ENCODE measurements at regions not wholly inside any gene's neighbourhood (a gene's known extent, or its start where the extent isn't known, plus 50 kb on each side); places are given as distances from the start of the nearest gene placed in this dataset.
"Not testable (repeated sequence)": the region's sequence is repeated elsewhere in the genome, so short reads cannot be mapped to it uniquely, and the experiment has no call there.

- DNase-seq, result no peak
Measured at GRCh38 chr11:116373104-116373944, 399.5 kb downstream of the BUD13 start.

DNA sequence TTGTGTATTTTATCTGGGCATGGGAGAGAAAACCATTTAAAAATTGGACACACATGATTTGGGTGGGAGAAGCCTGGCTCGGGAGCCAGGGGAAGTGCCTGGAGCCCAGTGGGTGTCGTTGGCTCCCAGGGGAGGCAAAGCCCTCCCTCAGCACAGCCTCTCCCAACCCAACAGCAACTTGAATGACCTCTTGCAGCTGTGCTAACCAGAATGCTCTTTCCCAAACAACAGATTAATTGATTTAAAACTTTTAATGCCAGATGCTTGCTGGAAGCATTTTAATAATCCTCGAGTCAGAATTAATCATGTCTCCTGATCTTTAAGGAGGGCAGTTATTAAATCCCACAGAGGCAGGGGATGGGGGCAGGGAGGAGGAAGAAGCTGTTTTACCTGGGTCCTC lies 401.6 kb downstream of the BUD13 start:
- DNase-seq, result no peak

- no peak for DNase-seq
Measured at GRCh38 chr11:116368784-116369183, 404.0 kb downstream of the BUD13 start.

DNA sequence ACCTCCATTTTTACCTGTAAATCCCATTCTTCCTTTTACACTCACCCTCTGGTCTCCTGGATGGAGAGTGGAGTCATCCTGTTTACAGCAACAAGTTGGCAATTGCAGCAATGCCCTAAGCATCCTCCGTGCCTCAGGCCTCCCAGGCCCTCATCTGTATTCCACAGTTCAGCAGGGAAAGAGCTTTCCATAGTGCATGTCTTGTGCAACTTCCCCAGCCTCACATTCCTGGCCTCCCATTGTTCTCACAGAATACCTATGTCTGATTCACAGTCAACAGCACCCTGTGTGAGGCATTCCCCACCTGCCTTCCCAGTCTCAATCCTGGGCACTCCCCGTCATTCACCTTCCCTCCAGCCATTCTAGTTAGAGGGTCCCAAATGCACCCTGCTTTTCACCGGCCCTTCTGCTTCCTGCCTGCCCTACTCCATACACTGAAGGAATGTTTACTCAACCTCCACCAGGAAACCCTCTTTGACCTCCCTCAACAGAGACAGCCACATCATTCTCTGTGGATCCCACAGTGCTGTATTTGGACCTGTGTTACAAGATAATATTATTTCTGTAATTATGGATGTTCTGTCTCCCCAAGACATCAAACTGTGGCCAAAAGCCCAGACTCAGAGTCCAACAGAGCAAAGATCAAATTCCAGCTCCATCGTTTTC lies 405.7 kb downstream of the BUD13 start:
- no peak for DNase-seq

GRCh38 chr11:116366451-116366850 lies 406.3 kb downstream of the BUD13 start:
- DNase-seq, result no peak

- DNase-seq, result not testable (repeated sequence)
Measured at GRCh38 chr11:116364925-116365324, 407.9 kb downstream of the BUD13 start.

DNA sequence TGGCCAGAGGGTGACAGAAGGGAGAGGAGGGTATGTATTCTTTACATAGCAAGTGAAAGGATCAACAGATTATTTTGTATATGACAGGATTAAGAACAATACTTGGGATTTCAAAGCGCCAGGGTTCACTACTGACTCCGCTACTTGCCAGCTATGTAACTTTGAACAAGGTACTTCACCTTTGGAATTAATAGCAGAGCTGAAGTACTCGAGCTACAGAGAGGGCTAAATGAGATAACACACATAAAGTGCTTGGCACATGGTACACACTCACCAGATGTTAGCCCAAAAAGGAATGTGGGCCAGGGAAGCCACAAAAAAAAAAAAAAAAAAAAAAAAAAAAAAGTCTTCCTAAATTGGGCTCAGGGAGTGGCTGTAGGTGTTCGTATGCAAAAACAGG lies 408.4 kb downstream of the BUD13 start:
- DNase-seq, result no peak

DNA sequence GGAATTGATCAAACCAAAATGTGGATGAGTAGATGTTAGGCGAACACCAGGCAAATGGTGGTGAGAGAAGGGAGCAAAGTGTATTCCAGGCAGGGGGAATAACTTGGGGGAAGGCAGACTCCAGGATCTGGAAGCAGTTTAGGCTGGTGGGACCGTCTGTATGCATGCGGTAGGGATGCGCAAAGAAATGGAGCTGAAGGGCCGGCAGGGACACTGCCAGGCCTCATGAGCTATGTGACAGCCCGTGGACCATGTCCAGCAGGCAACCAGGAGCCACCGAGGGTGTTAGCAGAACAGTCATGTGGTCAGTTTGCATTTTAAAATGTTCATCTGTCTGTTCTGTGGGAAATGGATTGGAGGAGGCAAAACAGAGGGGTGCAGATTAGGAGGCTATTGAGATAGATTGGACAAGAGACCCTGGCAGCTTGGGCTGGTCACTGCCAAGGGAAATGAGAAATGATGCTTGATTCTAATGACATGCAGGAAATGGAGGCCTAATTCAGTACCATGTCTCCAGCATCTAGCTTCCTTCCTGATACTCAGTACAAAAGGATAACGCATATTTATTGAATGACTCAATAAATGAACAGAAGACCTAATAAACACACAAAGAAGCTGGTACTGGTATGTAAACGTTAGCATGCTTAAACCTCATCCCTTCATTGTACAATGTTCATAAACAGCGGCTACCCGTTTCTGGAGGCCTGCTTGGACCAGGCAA lies 412.4 kb downstream of the BUD13 start:
- DNase-seq, result no peak

- no peak for DNase-seq
Measured at GRCh38 chr11:116357784-116358544, 414.8 kb downstream of the BUD13 start.

GRCh38 chr11:116356451-116356850 lies 416.3 kb downstream of the BUD13 start:
- no peak for DNase-seq

- DNase-seq, result no peak
Measured at GRCh38 chr11:116355104-116355503, 417.7 kb downstream of the BUD13 start.

GRCh38 chr11:116353589-116353988 lies 419.2 kb downstream of the BUD13 start:
- no peak for DNase-seq

- DNase-seq, result no peak
Measured at GRCh38 chr11:116352881-116353280, 419.9 kb downstream of the BUD13 start.

DNA sequence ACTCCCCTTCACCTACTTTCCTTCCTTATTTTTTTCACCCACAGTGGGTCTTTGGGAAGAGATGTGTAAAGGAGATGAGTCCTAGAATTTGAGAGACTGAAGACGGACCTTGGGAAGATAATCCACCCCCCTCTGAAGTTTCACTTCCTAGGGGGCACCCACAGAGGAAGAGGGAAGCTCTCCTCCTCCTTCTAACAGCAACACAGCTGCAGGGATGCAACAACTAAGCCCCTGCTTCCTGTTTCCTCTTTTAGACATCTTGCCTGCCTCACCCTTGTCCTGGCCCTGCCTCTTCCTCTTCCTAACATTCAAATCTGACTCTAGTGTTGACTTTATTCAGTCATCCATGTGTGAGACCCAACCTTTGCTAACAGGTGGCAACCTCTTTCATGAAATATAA lies 424.6 kb downstream of the BUD13 start:
- no peak for DNase-seq

DNA sequence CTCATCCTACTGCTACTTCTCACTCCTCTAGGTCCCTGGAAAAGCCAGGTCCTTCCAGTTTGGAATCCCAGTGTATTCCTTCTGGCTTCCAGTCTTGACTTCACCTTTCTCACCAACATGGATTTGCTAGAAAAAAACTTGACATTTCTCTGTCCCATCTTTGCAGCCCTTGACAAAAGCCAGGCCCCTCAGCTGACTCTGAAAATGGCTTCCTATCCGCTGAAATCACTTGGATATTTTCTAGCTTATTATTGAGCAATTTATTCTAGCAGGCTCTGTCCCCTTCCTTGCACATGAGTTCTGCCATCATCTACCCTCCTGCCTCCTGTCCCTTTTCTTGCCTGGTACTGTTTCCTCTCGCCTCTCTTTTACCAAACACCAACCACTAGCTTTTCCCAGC lies 427.2 kb downstream of the BUD13 start:
- no peak for DNase-seq

DNA sequence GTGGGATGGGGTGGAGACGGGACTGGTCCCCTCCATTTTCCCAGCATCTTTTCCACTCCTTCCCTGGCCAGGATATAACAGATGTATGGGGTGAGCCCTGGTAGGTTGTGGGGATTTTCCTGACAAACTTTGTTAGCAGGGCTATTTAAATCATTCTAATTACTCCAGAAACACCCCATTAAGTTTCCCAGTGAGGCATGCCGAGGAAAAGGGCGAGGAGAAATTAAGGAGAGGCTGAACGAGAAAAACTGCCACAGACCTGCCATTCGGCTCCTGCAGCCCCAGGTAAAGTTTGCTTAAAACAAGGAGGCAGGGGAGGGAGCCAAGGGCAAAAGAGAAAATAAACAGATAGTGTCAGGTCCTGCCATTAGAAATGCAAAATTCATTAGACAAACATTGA lies 428.2 kb downstream of the BUD13 start:
- DNase-seq, result no peak

- no peak for DNase-seq
Measured at GRCh38 chr11:116343270-116343669, 429.5 kb downstream of the BUD13 start.

DNA sequence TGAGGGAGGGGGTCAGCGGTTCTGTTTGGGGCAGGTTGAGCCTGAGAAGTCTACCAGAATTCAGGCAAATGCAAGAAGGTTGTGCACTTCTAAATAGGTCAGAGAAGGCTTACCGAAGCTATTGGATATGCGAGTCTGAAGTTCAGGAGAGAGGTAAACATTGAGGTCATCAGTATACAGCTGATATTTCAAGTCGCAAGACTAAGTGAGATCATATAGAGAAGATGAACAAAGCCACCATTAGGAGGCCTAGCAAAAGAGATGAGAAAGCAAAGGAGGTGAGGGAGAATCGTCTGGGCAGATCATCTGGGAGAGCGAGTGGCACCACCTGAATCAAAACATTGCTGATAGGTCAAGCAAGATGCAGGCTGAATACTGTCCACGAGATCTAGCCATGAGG lies 430.6 kb downstream of the BUD13 start:
- DNase-seq, result no peak

DNA sequence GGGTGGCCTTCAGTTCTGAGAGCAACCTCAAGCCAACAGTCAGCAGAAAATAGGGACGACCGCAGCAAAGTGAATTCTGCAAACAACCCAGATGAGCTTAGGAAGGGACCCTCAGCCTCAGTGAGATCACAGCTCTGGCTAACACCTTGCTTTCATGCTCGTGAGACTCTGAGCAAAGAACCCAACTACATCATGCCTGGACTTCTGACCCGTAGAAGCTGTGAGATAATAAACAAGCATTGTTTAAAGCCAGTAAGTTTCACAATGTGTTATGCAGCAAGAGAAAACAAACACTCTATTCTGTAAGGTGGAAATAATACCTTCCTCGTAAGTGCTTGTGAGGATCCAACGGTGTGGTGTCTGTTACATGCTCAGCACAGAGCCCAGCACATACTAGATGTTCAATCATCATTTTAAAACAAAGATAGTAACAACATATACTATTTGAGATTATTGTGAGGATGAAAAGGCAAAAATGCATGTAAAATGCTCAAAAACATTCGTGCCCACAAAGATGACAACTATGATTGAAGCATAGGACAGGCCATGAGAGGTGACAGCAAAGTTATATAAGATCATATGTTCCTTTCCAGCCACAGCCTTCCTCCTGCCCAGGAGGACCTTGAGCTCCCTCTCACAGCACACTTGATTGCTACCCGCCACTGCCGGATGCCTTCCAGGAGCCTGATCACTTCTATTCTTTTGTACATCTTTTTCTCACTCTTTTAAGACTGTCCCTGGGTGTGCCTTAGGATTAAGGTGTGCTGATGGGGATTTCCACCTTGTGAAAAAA lies 433.3 kb downstream of the BUD13 start:
- no peak for DNase-seq

- DNase-seq, result not testable (repeated sequence)
Measured at GRCh38 chr11:116338500-116338899, 434.3 kb downstream of the BUD13 start.

- DNase-seq, result no peak
Measured at GRCh38 chr11:116336540-116336939, 436.2 kb downstream of the BUD13 start.

DNA sequence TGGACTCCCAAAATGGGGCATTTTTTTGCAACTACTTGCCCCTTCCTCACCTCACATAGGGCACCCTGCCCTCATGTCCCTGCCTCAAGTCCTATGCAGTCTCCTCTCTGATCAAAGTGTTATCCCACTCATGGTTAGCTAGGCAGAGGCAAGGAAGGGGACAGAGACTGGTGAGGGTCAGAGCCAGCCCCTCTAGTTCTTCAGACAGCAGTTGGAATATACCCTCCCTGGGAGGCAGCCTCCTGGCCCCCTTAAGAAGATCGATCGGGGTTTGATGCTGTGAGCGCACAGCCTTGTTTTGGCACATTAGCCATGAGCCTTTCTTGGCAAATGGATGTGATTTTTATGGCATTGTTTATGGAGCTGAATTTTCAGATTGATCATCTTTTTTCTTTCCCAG lies 436.9 kb downstream of the BUD13 start:
- DNase-seq, result no peak

All from skin of body (tissue), 1 donor.